ENCODE measurements at regions not wholly inside any gene's neighbourhood (a gene's known extent, or its start where the extent isn't known, plus 50 kb on each side); places are given as distances from the start of the nearest gene placed in this dataset.
"Not testable (repeated sequence)": the region's sequence is repeated elsewhere in the genome, so short reads cannot be mapped to it uniquely, and the experiment has no call there.

GRCh38 chr12:84124211-84124610, 788.4 kb downstream of the SLC6A15 start:
- TF ChIP-seq, protein P1, sequence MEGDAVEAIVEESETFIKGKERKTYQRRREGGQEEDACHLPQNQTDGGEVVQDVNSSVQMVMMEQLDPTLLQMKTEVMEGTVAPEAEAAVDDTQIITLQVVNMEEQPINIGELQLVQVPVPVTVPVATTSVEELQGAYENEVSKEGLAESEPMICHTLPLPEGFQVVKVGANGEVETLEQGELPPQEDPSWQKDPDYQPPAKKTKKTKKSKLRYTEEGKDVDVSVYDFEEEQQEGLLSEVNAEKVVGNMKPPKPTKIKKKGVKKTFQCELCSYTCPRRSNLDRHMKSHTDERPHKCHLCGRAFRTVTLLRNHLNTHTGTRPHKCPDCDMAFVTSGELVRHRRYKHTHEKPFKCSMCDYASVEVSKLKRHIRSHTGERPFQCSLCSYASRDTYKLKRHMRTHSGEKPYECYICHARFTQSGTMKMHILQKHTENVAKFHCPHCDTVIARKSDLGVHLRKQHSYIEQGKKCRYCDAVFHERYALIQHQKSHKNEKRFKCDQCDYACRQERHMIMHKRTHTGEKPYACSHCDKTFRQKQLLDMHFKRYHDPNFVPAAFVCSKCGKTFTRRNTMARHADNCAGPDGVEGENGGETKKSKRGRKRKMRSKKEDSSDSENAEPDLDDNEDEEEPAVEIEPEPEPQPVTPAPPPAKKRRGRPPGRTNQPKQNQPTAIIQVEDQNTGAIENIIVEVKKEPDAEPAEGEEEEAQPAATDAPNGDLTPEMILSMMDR (IDR thresholded peaks at IDR 0.05; ENCODE audit: low read depth, low read length, missing control alignments), result no peak
- no peak for DNase-seq
- no peaks in the 10 kb centered on the region for H3K27me3 ChIP-seq (replicated peaks)
- in situ Hi-C loops (cut with HindIII; ENCODE audit: low pct_ligation_motif_present, low sequenced_read_pairs), result no loop called here
- H3K36me3 ChIP-seq (replicated peaks), result no peaks in the 10 kb centered on the region
- no peak overlapping the region for H3K27ac ChIP-seq
- no peak overlapping the region for H3K4me3 ChIP-seq (ENCODE audit: low read depth, low read length)

DNA sequence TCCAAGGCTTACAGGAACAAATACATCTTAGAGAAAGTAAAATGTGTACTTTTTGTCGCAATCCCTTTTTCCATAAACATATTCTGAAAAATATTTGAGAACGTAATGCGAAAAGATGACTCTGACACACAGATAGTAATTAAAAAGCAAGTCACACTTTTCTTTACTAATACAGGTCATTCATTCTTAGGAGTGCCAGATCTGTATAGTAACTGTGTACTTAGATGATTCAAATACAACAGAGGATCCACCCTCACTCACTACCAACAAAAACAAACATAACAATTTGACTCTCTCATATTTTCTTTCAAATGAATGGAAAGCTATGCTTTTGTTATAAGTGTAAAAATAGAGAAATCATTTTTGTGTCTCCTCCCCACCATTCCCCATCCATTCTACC, 795.4 kb downstream of the SLC6A15 start:
- Histone ChIP-seq H3K27me3 (replicated peaks) (no peaks in the 10 kb centered on the region), H3K27ac (no peak overlapping the region), H3K36me3 (replicated peaks) (no peaks in the 10 kb centered on the region), H3K4me3 (ENCODE audit: low read depth, low read length) (no peak overlapping the region)
- TF ChIP-seq, protein P1 (IDR thresholded peaks at IDR 0.05; ENCODE audit: low read depth, low read length, missing control alignments), result no peak
- in situ Hi-C loops (cut with HindIII; ENCODE audit: low pct_ligation_motif_present, low sequenced_read_pairs), result no loop called here
- DNase-seq, result no peak

- Histone ChIP-seq H3K27me3 (replicated peaks) (no peaks in the 10 kb centered on the region), H3K27ac (no peak overlapping the region), H3K36me3 (replicated peaks) (no peaks in the 10 kb centered on the region), H3K4me3 (ENCODE audit: low read depth, low read length) (no peak overlapping the region)
- in situ Hi-C loops (cut with HindIII; ENCODE audit: low pct_ligation_motif_present, low sequenced_read_pairs), result no loop called here
- TF ChIP-seq, protein P1 (IDR thresholded peaks at IDR 0.05; ENCODE audit: low read depth, low read length, missing control alignments), result no peak
- no peak for DNase-seq
Observed at GRCh38 chr12:84113666-84114065, 798.9 kb downstream of the SLC6A15 start.

DNA sequence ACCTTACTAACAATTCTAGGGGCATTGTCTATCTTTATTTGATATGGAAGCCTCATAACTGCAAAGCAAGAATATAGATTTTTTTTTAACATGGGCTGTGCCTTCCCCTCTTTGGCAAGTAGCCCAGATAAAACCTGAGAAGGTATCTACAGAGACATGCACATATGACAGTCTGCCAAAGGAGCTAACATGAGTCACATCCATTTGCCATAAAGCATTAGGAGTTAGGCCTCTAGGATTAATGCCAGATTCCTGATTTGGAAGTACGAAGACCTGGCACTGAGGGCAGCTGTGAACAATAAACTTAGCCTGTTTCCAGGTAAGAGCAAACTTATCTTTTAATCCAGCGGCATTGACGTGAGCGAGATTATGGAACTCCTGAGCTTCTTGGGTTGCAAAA, 808.7 kb downstream of the SLC6A15 start:
- H3K4me3 ChIP-seq (ENCODE audit: low read depth, low read length); H3K36me3 ChIP-seq (replicated peaks); H3K27ac ChIP-seq; in situ Hi-C loops (cut with HindIII; ENCODE audit: low pct_ligation_motif_present, low sequenced_read_pairs); DNase-seq; H3K27me3 ChIP-seq (replicated peaks): not testable (repeated sequence)

- H3K4me3 ChIP-seq (ENCODE audit: low read depth, low read length); H3K36me3 ChIP-seq (replicated peaks); H3K27me3 ChIP-seq (replicated peaks); DNase-seq; H3K27ac ChIP-seq; in situ Hi-C loops (cut with HindIII; ENCODE audit: low pct_ligation_motif_present, low sequenced_read_pairs): not testable (repeated sequence)
Observed at GRCh38 chr12:84101963-84102362, 810.6 kb downstream of the SLC6A15 start.

DNA sequence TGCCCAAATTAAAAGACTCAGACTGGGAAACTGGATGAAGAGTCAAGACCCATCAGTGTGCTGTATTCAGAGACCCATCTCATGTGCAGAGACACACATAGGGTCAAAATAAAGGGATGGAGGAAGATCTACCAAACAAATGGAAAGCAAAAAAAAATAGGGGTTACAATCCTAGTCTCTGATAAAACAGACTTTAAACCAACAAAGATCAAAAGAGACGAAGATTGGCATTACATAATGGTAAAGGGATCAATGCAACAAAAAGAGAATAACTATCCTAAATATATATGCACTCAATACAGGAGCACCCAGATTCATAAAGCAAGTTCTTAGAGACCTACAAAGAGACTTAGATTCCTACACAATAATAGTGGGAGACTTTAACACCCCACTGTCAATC, 813.0 kb downstream of the SLC6A15 start:
- H3K27ac ChIP-seq; in situ Hi-C loops (cut with HindIII; ENCODE audit: low pct_ligation_motif_present, low sequenced_read_pairs): not testable (repeated sequence)

GRCh38 chr12:84091651-84092050, 820.9 kb downstream of the SLC6A15 start:
- H3K36me3 ChIP-seq (replicated peaks), result no peaks in the 10 kb centered on the region
- in situ Hi-C loops (cut with HindIII; ENCODE audit: low pct_ligation_motif_present, low sequenced_read_pairs), result no loop called here
- H3K27me3 ChIP-seq (replicated peaks), result no peaks in the 10 kb centered on the region
- TF ChIP-seq, protein P1 (IDR thresholded peaks at IDR 0.05; ENCODE audit: low read depth, low read length, missing control alignments), result no peak
- DNase-seq, result no peak
- H3K4me3 ChIP-seq (ENCODE audit: low read depth, low read length), result no peak overlapping the region
- H3K27ac ChIP-seq, result no peak overlapping the region

More for the DNA sequence above, 813.0 kb downstream of the SLC6A15 start:
- not testable (repeated sequence) for H3K36me3 ChIP-seq (replicated peaks); H3K27me3 ChIP-seq (replicated peaks); DNase-seq; H3K4me3 ChIP-seq (ENCODE audit: low read depth, low read length)
